ENCODE measurements at regions not wholly inside any gene's neighbourhood (a gene's known extent, or its start where the extent isn't known, plus 50 kb on each side); places are given as distances from the start of the nearest gene placed in this dataset.
"Not testable (repeated sequence)": the region's sequence is repeated elsewhere in the genome, so short reads cannot be mapped to it uniquely, and the experiment has no call there.

GRCh38 chr5:56405116-56405908 is 172.2 kb upstream of the ANKRD55 start:
- H3K27ac ChIP-seq = no peak overlapping the region
- DNase-seq (no peak), ATAC-seq (no peak)
- TF ChIP-seq POLR2A (IDR thresholded peaks at IDR 0.05) (no peak), CTCF (IDR thresholded peaks at IDR 0.05 in 4 of 5, conservative IDR thresholded peaks at IDR 0.05 in 1 of 5) (no peak)
- peaks cover 0 to 4% (median 0%) of the 10 kb centered on the region in 3 donors for H3K27me3 ChIP-seq
- H3K4me1 ChIP-seq = no peaks in the 10 kb centered on the region
- H3K9me3 ChIP-seq = no peaks in the 10 kb centered on the region
- no peaks in the 10 kb centered on the region for H3K36me3 ChIP-seq
- in situ Hi-C loops (cut with MboI; ENCODE audit: low sequenced_read_pairs in 4 of 4) (no loop called here), intact Hi-C loops (cut with DNase I; ENCODE audit: low total_unique reads) (no loop called here)
- no peak overlapping the region for H3K4me3 ChIP-seq

GRCh38 chr5:56402266-56403220 is 169.4 kb upstream of the ANKRD55 start:
- TF ChIP-seq CTCF (IDR thresholded peaks at IDR 0.05 in 4 of 5, conservative IDR thresholded peaks at IDR 0.05 in 1 of 5) (no peak), POLR2A (IDR thresholded peaks at IDR 0.05) (no peak)
- no peak for ATAC-seq
- Histone ChIP-seq H3K4me3 (no peak overlapping the region), H3K36me3 (no peaks in the 10 kb centered on the region), H3K4me1 (no peaks in the 10 kb centered on the region), H3K9me3 (no peaks in the 10 kb centered on the region), H3K27ac (no peak overlapping the region), H3K27me3 (peaks cover 0 to 4% (median 0%) of the 10 kb centered on the region in 3 donors)
- intact Hi-C loops (cut with DNase I; ENCODE audit: low total_unique reads) = no loop called here
- in situ Hi-C loops (cut with MboI; ENCODE audit: low sequenced_read_pairs in 4 of 4) = no loop called here
- no peak for DNase-seq

- H3K4me3 ChIP-seq; ATAC-seq; in situ Hi-C loops (cut with MboI; ENCODE audit: low sequenced_read_pairs in 4 of 4); DNase-seq; intact Hi-C loops (cut with DNase I; ENCODE audit: low total_unique reads); H3K27ac ChIP-seq; H3K9me3 ChIP-seq; H3K27me3 ChIP-seq; H3K36me3 ChIP-seq; H3K4me1 ChIP-seq: not testable (repeated sequence)
These were observed 164.7 kb upstream of the ANKRD55 start for GRCh38 chr5:56397796-56398195.

- peaks cover 0 to 8% (median 0%) of the 10 kb centered on the region in 3 donors for H3K9me3 ChIP-seq
- no peak overlapping the region for H3K27ac ChIP-seq
- intact Hi-C loops (cut with DNase I; ENCODE audit: low total_unique reads) = no loop called here
These were observed 163.5 kb upstream of the ANKRD55 start for GRCh38 chr5:56396634-56397033.

More at GRCh38 chr5:56396634-56397033, 163.5 kb upstream of the ANKRD55 start:
- Histone ChIP-seq H3K27me3 (no peaks in the 10 kb centered on the region), H3K36me3 (no peaks in the 10 kb centered on the region), H3K4me3 (no peak overlapping the region), H3K4me1 (no peaks in the 10 kb centered on the region)
- TF ChIP-seq POLR2A (IDR thresholded peaks at IDR 0.05) (no peak), CTCF (IDR thresholded peaks at IDR 0.05 in 4 of 5, conservative IDR thresholded peaks at IDR 0.05 in 1 of 5) (no peak)
- in situ Hi-C loops (cut with MboI; ENCODE audit: low sequenced_read_pairs in 4 of 4) = no loop called here
- ATAC-seq (no peak), DNase-seq (no peak)

Measured in gastrocnemius medialis (tissue), 4 donors.